HepG2 (cell line): ENCODE measurements at regions not wholly inside any gene's neighbourhood (a gene's known extent, or its start where the extent isn't known, plus 50 kb on each side); places are given as distances from the start of the nearest gene placed in this dataset.

Source experiments
- AHR ChIP-seq: IDR thresholded peaks from 2 replicates; pipeline ENCODE4 v1.6.1; 2018; ENCODE audit warnings: missing genetic modification reagents, missing compliant biosample characterization
- E2F2 ChIP-seq: sonication (generic); formaldehyde crosslinking; IDR thresholded peaks from 2 replicates; pipeline ENCODE4 v1.4.0; 2020; ENCODE audit warnings: missing genetic modification reagents, borderline replicate concordance
- ELF3 ChIP-seq: IDR thresholded peaks from 2 replicates; pipeline ENCODE4 v1.6.1; 2016; ENCODE audit warnings: missing genetic modification reagents, missing compliant biosample characterization
- GATAD2A ChIP-seq: IDR thresholded peaks from 2 replicates; pipeline ENCODE4 v1.6.1; 2016
- JUN ChIP-seq: sonication (generic); formaldehyde crosslinking; IDR thresholded peaks from 2 replicates; pipeline ENCODE4 v1.4.0; 2020; ENCODE audit warnings: mild to moderate bottlenecking, missing genetic modification reagents
- MXD3 ChIP-seq: IDR thresholded peaks from 2 replicates; pipeline ENCODE4 v1.6.1; 2016; ENCODE audit warnings: mild to moderate bottlenecking, missing biosample characterization, missing genetic modification reagents
- NFKBIZ ChIP-seq: IDR thresholded peaks from 2 replicates; pipeline ENCODE4 v1.6.1; 2018; ENCODE audit warnings: missing genetic modification reagents, missing compliant biosample characterization
- NR1H2 ChIP-seq: sonication (generic); formaldehyde crosslinking; IDR thresholded peaks from 2 replicates; pipeline ENCODE4 v1.8.1; 2022; ENCODE audit warnings: low read depth, missing genetic modification reagents, borderline replicate concordance
- SP4 ChIP-seq: sonication (generic); formaldehyde crosslinking; IDR thresholded peaks from 2 replicates; pipeline ENCODE4 v1.8.1; 2023; ENCODE audit warnings: mild to moderate bottlenecking, missing genetic modification reagents
- TGIF2 ChIP-seq: IDR thresholded peaks from 2 replicates; pipeline ENCODE4 v1.6.1; 2016; ENCODE audit warnings: control low read depth, missing compliant biosample characterization
- ZBTB4 ChIP-seq: sonication (generic); formaldehyde crosslinking; IDR thresholded peaks from 2 replicates; pipeline ENCODE4 v1.4.0; 2020; ENCODE audit warnings: missing genetic modification reagents, mild to moderate bottlenecking, borderline replicate concordance
- ZFAT ChIP-seq: sonication (generic); formaldehyde crosslinking; conservative IDR thresholded peaks from 2 replicates; pipeline ENCODE4 v1.8.1; 2023; ENCODE audit warnings: missing genetic modification reagents, inconsistent platforms
- ZNF138 ChIP-seq: sonication (generic); formaldehyde crosslinking; IDR thresholded peaks from 2 replicates; pipeline ENCODE4 v1.5.0; 2020; ENCODE audit warnings: mild to moderate bottlenecking, low read depth, missing genetic modification reagents
- ZNF160 ChIP-seq: sonication (generic); formaldehyde crosslinking; IDR thresholded peaks from 2 replicates; pipeline ENCODE4 v1.8.0; 2022; ENCODE audit warnings: mild to moderate bottlenecking, inconsistent platforms, missing genetic modification reagents
- ZNF329 ChIP-seq: sonication (generic); formaldehyde crosslinking; IDR thresholded peaks from 2 replicates; pipeline ENCODE4 v1.9.0; 2021; ENCODE audit warnings: low read depth, mild to moderate bottlenecking, missing genetic modification reagents
- ZNF431 ChIP-seq: sonication (generic); formaldehyde crosslinking; IDR thresholded peaks from 2 replicates; pipeline ENCODE4 v1.9.0; 2022; ENCODE audit warnings: missing genetic modification reagents, low read depth, mild to moderate bottlenecking, borderline replicate concordance
- ZNF556 ChIP-seq: sonication (generic); formaldehyde crosslinking; IDR thresholded peaks from 2 replicates; pipeline ENCODE4 v1.4.0; 2020; ENCODE audit warnings: mild to moderate bottlenecking, missing genetic modification reagents, borderline replicate concordance
- ZNF772 ChIP-seq: sonication (generic); formaldehyde crosslinking; IDR thresholded peaks from 2 replicates; pipeline ENCODE4 v1.5.0; 2020; ENCODE audit warnings: mild to moderate bottlenecking, missing genetic modification reagents
- ZSCAN20 ChIP-seq: sonication (generic); formaldehyde crosslinking; IDR thresholded peaks from 2 replicates; pipeline ENCODE4 v1.4.0; 2020; ENCODE audit warnings: missing genetic modification reagents, mild to moderate bottlenecking, borderline replicate concordance
- TF ChIP-seq, protein P1 (sequence below): sonication (generic); formaldehyde crosslinking; IDR thresholded peaks from 2 replicates; pipeline ENCODE4 v1.4.0; 2020; ENCODE audit warnings: missing genetic modification reagents, mild to moderate bottlenecking, borderline replicate concordance
- TF ChIP-seq, protein P2 (sequence below): conservative IDR thresholded peaks from 2 replicates; pipeline ENCODE4 v1.6.1; 2018; ENCODE audit warnings: missing genetic modification reagents

DNA sequence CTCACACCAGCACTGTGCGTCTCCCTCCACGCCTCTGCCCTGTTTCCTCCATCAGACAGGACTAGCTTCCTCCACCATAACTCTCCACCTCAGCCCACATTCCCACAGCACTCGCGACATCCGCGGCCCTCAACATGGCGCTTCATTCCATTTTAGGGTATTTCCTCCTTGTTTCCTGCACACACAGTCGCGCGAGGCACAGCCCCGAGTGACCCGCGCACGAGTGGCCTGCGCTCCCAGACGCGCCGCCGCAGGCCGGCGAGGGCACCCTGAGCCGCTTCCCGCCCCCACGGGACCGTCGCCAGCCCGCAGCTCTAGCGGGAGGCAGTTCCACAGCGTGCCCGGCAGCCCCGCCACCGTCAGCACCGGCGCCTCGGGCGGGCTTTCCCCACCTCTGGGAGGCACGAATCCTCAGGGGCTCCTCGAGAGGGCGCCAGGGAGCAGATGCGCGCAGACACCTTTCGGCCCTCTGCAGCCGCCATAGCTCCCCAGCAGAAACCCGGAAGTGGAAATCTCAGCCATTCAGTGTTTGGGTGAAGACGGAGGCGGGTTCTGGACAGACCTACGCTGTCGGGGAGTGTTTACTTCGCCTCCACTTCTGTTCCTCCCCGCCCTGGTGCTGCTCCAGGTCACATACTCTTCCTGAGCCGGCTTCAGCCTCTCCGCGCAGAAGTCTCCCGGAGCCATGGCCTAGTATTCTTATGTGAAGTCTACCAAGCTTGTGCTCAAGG, 136.6 kb downstream of the FOXD4L6 start (continued):
- peak; percentile 86 for TF ChIP-seq ZNF329 (CRISPR knock-in tag)
- peak; percentile 95 for TF ChIP-seq ZNF160 (CRISPR knock-in tag)
- TF ChIP-seq ZNF138 (CRISPR knock-in tag), result peak; percentile 95; the same call in 1 of the 2 replicates
- TF ChIP-seq ELF3 (CRISPR knock-in tag), result peak; percentile 88
- TF ChIP-seq NR1H2 (CRISPR knock-in tag), result peak; percentile 95; the same call in 1 of the 2 replicates
- TF ChIP-seq, protein P1, sequence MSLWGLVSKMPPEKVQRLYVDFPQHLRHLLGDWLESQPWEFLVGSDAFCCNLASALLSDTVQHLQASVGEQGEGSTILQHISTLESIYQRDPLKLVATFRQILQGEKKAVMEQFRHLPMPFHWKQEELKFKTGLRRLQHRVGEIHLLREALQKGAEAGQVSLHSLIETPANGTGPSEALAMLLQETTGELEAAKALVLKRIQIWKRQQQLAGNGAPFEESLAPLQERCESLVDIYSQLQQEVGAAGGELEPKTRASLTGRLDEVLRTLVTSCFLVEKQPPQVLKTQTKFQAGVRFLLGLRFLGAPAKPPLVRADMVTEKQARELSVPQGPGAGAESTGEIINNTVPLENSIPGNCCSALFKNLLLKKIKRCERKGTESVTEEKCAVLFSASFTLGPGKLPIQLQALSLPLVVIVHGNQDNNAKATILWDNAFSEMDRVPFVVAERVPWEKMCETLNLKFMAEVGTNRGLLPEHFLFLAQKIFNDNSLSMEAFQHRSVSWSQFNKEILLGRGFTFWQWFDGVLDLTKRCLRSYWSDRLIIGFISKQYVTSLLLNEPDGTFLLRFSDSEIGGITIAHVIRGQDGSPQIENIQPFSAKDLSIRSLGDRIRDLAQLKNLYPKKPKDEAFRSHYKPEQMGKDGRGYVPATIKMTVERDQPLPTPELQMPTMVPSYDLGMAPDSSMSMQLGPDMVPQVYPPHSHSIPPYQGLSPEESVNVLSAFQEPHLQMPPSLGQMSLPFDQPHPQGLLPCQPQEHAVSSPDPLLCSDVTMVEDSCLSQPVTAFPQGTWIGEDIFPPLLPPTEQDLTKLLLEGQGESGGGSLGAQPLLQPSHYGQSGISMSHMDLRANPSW, result peak; percentile 77; the same call in 1 of the 2 replicates
- TF ChIP-seq ZBTB4 (CRISPR knock-in tag), result peak; percentile 70; the same call in 1 of the 2 replicates
- peak; percentile 93; the same call in 1 of the 2 replicates for TF ChIP-seq AHR
- TF ChIP-seq GATAD2A (CRISPR knock-in tag), result peak; percentile 74
- peak; percentile 93 for TF ChIP-seq ZNF431 (CRISPR knock-in tag)
- peak; percentile 89 for TF ChIP-seq MXD3 (CRISPR knock-in tag)
- TF ChIP-seq ZSCAN20 (CRISPR knock-in tag), result peak; percentile 87; the same call in 1 of the 2 replicates
- peak; percentile 73 for TF ChIP-seq TGIF2 (CRISPR knock-in tag)
- TF ChIP-seq, protein P2, sequence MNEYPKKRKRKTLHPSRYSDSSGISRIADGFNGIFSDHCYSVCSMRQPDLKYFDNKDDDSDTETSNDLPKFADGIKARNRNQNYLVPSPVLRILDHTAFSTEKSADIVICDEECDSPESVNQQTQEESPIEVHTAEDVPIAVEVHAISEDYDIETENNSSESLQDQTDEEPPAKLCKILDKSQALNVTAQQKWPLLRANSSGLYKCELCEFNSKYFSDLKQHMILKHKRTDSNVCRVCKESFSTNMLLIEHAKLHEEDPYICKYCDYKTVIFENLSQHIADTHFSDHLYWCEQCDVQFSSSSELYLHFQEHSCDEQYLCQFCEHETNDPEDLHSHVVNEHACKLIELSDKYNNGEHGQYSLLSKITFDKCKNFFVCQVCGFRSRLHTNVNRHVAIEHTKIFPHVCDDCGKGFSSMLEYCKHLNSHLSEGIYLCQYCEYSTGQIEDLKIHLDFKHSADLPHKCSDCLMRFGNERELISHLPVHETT (CRISPR knock-in tag), result peak; percentile 69; the same call in 1 of the 2 replicates
- TF ChIP-seq ZNF772 (CRISPR knock-in tag), result peak; percentile 91
- TF ChIP-seq SP4 (CRISPR knock-in tag), result peak; percentile 81
- TF ChIP-seq ZFAT (CRISPR knock-in tag), result peak; percentile 89; the same call in 1 of the 2 replicates
- peak; percentile 98; the same call in 1 of the 2 replicates for TF ChIP-seq ZNF556
- peak; percentile 68; the same call in 1 of the 2 replicates for TF ChIP-seq NFKBIZ
- TF ChIP-seq JUN, result peak; percentile 87; the same call in 1 of the 2 replicates
- TF ChIP-seq E2F2 (CRISPR knock-in tag), result peak; percentile 86
